ENCODE measurements at regions not wholly inside any gene's neighbourhood (a gene's known extent, or its start where the extent isn't known, plus 50 kb on each side); places are given as distances from the start of the nearest gene placed in this dataset.

GRCh38 chr4:8707045-8707781 is 114.6 kb downstream of the CPZ start:
- no peaks in the 10 kb centered on the region for H3K36me3 Mint-ChIP-seq
- H3K4me3 Mint-ChIP-seq, result no peak overlapping the region

DNA sequence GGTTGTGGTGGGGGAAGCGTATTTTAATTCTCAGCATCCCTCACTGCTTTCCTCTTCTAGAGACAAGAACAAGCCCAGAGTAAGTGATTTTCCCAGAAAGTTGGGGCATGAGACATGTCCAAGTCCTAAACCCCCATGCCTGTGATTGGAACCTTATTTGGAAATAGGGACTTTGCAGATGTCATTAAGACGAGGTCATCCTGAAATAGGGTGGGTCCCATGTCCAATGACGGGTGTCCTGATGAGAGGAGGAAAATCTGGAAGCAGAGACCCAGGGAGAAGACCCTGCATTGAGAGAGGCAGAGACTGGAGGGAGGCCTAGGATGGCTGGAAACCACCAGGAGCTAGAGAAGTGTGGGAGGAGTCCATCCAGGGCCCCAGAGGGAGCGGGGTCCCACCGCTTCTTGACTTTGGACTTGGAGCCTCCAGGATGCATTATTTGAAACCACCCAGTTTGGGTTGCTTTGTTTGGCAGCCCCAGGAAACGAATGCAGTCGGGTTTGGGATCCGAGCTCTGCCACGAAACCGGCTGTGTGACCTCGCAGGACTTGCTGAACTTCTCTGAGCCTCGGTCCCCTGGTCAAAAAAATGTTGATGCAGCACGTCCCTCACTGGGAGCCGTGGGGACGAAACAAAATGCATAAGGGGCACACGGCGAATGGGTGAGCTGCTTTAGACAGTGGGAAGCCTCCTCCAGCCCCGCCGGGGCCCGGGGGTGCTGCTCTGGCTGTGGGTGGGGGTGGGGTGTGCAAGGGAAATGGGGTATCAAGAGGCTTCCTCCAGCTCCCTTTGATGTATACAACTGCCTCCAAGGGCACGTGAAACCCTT is 113.9 kb downstream of the CPZ start:
- Mint-ChIP-seq H3K36me3 (no peaks in the 10 kb centered on the region), H3K27ac (no peak overlapping the region), H3K27me3 (no peaks in the 10 kb centered on the region), H3K9me3 (no peaks in the 10 kb centered on the region), H3K4me3 (no peak overlapping the region), H3K4me1 (no peaks in the 10 kb centered on the region)
- DNase-seq, result no peak

More at GRCh38 chr4:8707045-8707781, 114.6 kb downstream of the CPZ start:
- Mint-ChIP-seq H3K9me3 (no peaks in the 10 kb centered on the region), H3K27me3 (no peaks in the 10 kb centered on the region), H3K4me1 (no peaks in the 10 kb centered on the region), H3K27ac (no peak overlapping the region)
- no peak for DNase-seq

DNA sequence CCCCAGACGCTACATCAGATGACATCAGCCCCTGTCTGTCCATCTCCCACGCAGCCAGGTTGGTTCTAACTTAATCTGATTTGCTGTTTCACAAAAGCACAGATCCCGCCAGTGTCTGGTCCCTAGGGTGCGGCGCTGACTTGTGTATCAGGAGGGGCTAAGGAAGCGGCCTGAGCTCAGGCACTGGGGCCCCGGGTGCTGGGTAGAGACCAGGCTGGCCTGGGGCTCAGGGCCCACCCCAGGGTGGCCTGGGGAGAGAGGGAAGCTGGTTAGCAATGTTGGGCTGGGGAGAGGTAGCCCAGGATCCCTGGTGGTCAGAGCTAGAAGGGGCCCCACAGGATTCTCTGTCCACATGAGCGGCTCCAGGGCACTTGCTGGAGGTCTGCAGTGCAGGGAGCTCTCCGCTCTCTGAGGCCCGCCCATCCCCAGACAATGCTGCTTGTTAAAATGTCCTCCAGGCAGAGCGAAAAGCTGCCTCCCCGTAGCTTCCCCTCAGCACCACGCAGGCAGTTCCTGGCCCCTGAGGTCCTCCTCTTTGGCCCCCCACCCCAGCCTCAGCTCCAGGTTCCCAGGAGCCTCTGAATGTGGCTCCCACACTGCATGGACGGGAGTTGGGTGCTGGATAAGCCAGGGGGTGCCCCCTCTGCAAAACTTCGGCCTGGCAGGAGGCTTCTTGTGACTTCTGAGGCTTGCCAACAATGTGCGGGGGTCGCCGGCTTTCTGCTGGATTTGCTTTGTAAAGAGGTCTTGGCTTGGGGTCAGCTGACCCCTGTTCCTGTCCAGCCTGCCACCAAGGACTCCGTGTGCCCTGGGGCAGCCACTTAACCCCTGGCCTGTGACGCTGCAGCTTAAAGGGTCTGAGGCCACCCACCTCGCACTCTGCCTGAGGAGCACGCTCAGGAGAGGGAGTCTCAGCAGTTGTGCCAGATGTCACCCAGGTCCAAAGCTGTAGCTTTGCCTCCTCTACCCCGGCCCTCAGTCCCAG is 112.9 kb downstream of the CPZ start:
- DNase-seq, result no peak
- Mint-ChIP-seq H3K9me3 (no peaks in the 10 kb centered on the region), H3K4me1 (no peaks in the 10 kb centered on the region), H3K36me3 (no peaks in the 10 kb centered on the region), H3K27me3 (no peaks in the 10 kb centered on the region), H3K27ac (no peak overlapping the region), H3K4me3 (no peak overlapping the region)

DNA sequence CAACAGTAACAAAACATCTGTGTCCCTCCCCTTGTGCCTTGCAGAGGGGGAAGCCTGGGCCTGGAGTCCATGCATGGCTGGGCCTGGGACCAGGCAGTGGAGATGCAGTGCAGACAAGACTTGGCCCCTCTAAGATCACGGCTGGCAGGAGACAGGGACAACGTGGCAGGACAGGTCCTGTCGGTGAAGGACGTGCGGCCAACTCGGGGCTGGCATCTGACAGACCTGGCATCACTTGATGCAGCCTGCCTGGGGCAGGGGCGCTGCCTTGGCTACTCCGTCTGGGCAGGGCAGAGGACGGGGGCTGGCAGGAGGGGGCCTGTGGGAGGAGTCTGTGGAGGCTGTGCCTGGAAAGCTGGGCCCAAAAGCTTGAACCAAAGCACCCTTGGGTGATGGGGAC is 112.1 kb downstream of the CPZ start:
- DNase-seq, result no peak
- Mint-ChIP-seq H3K4me1 (no peaks in the 10 kb centered on the region), H3K27ac (no peak overlapping the region), H3K36me3 (no peaks in the 10 kb centered on the region), H3K27me3 (no peaks in the 10 kb centered on the region), H3K9me3 (no peaks in the 10 kb centered on the region), H3K4me3 (no peak overlapping the region)

GRCh38 chr4:8703857-8704495 is 111.4 kb downstream of the CPZ start:
- Mint-ChIP-seq H3K9me3 (no peaks in the 10 kb centered on the region), H3K36me3 (no peaks in the 10 kb centered on the region), H3K27ac (no peak overlapping the region), H3K4me1 (no peaks in the 10 kb centered on the region), H3K4me3 (no peak overlapping the region), H3K27me3 (no peaks in the 10 kb centered on the region)
- DNase-seq, result no peak

DNA sequence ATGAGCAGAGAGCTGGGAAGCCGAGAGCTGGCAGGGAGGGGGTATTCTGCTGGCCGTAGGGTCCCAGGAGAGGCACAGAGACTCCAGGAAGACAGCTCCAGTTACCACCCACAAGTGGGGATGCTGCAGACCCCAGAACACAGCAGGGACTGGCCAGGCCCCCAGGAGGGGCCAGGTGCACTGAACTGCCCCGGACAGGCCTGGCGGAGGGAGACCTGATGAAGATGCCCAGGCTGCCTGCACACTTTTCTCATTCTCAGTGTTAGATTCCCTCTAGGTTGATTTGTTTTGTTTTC is 110.8 kb downstream of the CPZ start:
- H3K27me3 Mint-ChIP-seq, result no peaks in the 10 kb centered on the region
- no peaks in the 10 kb centered on the region for H3K4me1 Mint-ChIP-seq
- H3K4me3 Mint-ChIP-seq, result no peak overlapping the region
- no peak for DNase-seq
- no peaks in the 10 kb centered on the region for H3K36me3 Mint-ChIP-seq
- H3K27ac Mint-ChIP-seq, result no peak overlapping the region
- no peaks in the 10 kb centered on the region for H3K9me3 Mint-ChIP-seq

DNA sequence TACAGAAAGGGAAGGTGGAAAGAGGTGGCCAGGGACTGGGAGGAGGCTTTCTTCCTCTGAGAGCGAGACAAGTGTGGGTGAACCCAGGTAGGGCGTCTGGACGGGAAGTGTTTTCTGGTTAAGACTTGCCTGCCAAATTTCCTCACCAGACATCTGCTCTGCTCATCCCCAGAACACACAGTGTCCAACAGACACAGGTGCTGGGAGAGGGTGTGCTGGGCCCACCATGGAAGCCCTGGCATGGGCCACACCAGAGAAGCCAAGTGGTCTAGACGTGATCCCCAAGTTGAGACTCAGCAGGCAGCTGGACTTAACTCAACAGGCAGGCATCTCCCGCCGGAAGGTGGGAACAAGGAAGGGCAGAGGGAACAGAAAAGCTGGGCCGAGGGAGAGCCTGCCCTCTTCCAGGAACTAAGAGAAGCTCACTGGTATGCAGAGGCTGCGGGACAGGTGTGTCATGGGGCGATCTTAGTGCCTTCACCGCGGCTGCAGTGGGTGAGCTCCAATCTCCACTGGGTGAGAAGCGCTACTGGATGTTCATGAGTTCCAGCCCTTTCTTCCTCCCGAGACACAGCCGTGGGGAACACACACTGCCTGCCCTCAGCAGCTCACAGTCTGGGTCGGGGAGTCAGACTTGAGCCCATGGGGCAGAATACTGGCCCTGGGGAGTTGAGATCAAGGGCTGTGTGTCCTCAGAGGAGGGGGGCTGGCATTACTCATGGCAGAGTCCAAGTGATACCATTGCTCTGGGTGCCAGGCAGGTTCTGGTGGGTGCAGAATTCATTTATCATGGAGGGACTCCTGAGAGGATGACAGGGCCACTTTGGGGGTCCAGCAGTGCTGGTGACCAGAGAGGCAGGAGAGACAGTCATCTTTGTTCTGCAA is 110.2 kb downstream of the CPZ start:
- Mint-ChIP-seq H3K4me3 (no peak overlapping the region), H3K36me3 (no peaks in the 10 kb centered on the region), H3K27me3 (no peaks in the 10 kb centered on the region), H3K4me1 (no peaks in the 10 kb centered on the region), H3K9me3 (no peaks in the 10 kb centered on the region), H3K27ac (no peak overlapping the region)
- no peak for DNase-seq

- no peak overlapping the region for H3K4me3 Mint-ChIP-seq
- no peak for DNase-seq
- H3K36me3 Mint-ChIP-seq, result no peaks in the 10 kb centered on the region
- no peaks in the 10 kb centered on the region for H3K27me3 Mint-ChIP-seq
- no peaks in the 10 kb centered on the region for H3K9me3 Mint-ChIP-seq
- no peak overlapping the region for H3K27ac Mint-ChIP-seq
- no peaks in the 10 kb centered on the region for H3K4me1 Mint-ChIP-seq
These were observed 109.5 kb downstream of the CPZ start for GRCh38 chr4:8702020-8702495.

DNA sequence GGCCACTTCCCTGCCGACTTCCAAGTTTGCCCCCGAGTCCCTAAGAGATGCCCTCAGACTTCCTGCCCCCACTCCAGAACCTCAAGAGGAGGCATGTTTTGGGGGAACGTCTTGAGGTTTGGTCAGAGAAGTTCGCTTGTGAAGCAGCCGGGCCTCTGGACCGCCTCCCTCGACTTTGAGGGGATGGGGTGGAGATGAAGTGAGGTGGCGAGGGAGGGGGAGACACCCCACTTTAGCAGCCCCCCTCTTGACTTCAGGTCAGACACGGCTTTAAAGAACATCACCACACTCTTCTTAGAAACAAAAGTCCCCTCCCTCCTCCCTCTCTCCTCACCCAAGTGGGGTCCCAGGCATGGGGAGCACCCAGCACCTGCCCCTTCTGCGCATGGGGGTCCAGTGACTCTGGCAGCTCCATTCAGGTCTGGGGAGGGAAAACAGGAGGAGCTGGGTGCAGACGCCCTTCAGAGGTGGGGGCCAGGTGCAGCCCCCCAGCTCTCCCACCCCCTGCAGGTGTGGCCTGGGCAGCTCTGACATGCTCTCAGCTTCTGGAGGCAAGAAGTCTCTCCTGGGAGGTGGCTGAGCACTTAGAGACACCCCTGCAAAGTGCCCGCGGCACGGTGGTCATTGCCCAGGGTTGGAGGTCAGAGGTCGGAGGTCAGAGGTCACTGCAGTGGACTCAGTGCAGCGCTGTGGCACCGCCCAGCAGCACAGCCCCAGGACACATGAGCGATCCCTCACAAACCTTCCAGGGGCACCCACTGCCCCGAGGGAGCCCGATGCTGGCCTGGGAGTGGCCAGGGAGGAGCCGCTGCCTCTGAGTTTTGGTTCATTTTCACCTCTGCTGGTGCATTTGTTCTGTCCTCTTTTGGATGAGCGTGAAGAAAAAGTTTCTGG is 108.8 kb downstream of the CPZ start:
- Mint-ChIP-seq H3K9me3 (no peaks in the 10 kb centered on the region), H3K27me3 (no peaks in the 10 kb centered on the region), H3K36me3 (no peaks in the 10 kb centered on the region), H3K27ac (no peak overlapping the region), H3K4me3 (no peak overlapping the region), H3K4me1 (no peaks in the 10 kb centered on the region)
- DNase-seq, result no peak

DNA sequence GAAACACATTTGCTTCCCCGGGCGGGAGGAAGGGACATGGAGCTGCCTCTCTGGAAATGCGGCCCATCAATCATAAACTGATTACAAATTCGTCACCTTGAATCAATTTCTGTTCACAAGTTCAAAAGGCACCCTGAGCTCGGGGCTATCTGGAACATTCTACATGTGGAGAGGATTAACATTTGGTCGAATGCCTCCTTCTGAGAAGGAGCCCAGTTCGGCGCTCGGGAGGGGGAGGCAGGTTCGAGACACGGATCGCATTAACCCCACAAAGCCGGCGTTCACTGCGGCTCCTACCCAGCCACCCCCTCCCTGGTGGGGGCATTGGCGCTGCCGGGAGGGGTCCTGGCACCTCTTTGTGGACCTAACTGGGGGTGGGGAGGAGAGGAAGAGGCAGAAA is 108.0 kb downstream of the CPZ start:
- Mint-ChIP-seq H3K4me3 (no peak overlapping the region), H3K27ac (no peak overlapping the region), H3K4me1 (no peaks in the 10 kb centered on the region), H3K27me3 (no peaks in the 10 kb centered on the region), H3K9me3 (no peaks in the 10 kb centered on the region), H3K36me3 (no peaks in the 10 kb centered on the region)
- no peak for DNase-seq

DNA sequence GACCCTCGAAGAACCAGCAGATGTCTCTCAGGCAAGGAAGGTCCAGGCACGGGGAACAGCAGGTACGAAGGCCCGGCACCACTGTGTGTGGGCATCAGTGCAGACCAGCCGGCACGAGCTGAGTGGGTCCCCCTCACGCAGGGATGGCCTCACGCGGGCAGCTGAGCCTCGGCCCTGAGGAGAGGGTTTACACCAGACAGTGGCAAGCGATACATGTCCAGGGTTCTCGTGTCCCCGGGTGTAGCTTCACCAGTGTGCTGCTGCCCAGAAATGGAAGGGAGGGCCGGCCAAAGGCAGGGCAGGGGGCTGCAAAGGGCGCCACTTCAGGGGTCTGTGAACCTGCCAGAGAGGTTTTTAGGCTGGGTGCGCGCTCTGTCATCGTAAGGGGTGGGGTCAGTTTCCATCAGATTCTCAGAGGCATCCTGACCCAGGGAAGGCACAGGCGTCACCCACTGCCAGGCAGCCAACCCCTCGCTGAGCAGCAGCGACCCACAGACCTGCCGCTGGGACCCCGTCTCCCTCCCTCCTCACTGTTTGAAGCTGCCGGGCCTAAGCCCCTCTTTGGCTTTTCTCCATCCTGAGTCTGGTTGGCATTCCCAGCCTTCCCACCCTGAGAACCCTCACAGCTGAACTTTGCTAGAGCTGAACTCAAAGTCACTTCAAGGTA is 107.0 kb downstream of the CPZ start:
- Mint-ChIP-seq H3K4me1 (no peaks in the 10 kb centered on the region), H3K27me3 (no peaks in the 10 kb centered on the region), H3K36me3 (no peaks in the 10 kb centered on the region), H3K27ac (no peak overlapping the region), H3K9me3 (no peaks in the 10 kb centered on the region), H3K4me3 (no peak overlapping the region)
- DNase-seq, result no peak

DNA sequence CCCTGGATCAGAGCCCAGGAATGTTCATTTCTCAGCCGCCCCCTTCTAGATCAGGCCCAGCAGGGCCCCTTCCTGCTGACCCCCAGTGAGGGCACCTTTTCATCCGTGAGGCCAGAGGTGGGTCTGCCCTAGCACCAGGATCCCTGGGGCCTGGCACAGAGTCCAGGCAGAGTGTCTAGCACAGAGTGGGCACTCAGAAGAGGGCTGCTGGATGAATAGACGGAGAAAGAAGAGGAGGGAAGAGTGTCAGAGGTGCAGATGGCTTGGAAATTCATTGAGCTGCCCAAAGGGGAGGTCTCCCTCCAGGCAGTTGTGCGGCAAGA is 106.5 kb downstream of the CPZ start:
- H3K4me3 Mint-ChIP-seq, result no peak overlapping the region
- H3K27me3 Mint-ChIP-seq, result no peaks in the 10 kb centered on the region
- DNase-seq, result no peak
- H3K9me3 Mint-ChIP-seq, result no peaks in the 10 kb centered on the region
- no peak overlapping the region for H3K27ac Mint-ChIP-seq
- no peaks in the 10 kb centered on the region for H3K36me3 Mint-ChIP-seq
- H3K4me1 Mint-ChIP-seq, result no peaks in the 10 kb centered on the region

Data from activated naive CD8-positive, alpha-beta T cell treated with anti-CD3 and anti-CD28 coated beads for 36 hours (primary cell).